PC-3 (cell line): ENCODE measurements at regions not wholly inside any gene's neighbourhood (a gene's known extent, or its start where the extent isn't known, plus 50 kb on each side); places are given as distances from the start of the nearest gene placed in this dataset.

Experiments used
- ATAC-seq: fragments of 200-7000 bp; cut with Tn5 transposase; 2 replicates; pipeline ENCODE4 v1.9.1; 2020; ENCODE audit warnings: mild to moderate bottlenecking, moderate library complexity
- BruUV-seq: library from RNA; stranded (reverse); fragments of 400-500 nt; replicated peaks from 2 replicates; lab custom pipeline; 2021; lab: Mats Ljungman, UMichigan
- CTCF ChIA-PET: fragments of 300-600 bp; sonication (Branson Sonifier 250); formaldehyde crosslinking; loops from one replicate; lab custom pipeline; 2022; ENCODE audit warnings: antibody characterized with exemption; lab: Charles Lee
- POLR2A ChIA-PET: fragments of 300-600 bp; sonication (Branson Sonifier 250); formaldehyde crosslinking; loops from one replicate; lab custom pipeline; 2022; ENCODE audit warnings: antibody characterized with exemption; ENCODE audit not compliant: unreplicated experiment; lab: Charles Lee
- DNase-seq: peaks from one replicate; pipeline ENCODE4 v3.0.0-alpha.2; 2015
- H2AFZ ChIP-seq: fragments of 300-600 bp; sonication (generic); 2 replicates; pipeline ENCODE4 v1.6.0; 2016; ENCODE audit warnings: antibody characterized with exemption, low read length
- H3F3A ChIP-seq: fragments of 300-600 bp; sonication (generic); one replicate; pipeline ENCODE4 v1.6.0; 2017; ENCODE audit warnings: antibody characterized with exemption, low read length, control low read depth, mild to moderate bottlenecking; ENCODE audit not compliant: unreplicated experiment
- H3K27ac ChIP-seq: fragments of 300-600 bp; sonication (generic); 2 replicates; pipeline ENCODE4 v1.5.1; 2016; ENCODE audit warnings: mild to moderate bottlenecking, low read length
- H3K27me3 ChIP-seq: fragments of 300-600 bp; sonication (generic); 2 replicates; pipeline ENCODE4 v1.6.1; 2016; ENCODE audit warnings: low read length, mixed read lengths
- H3K36me3 ChIP-seq: fragments of 300-600 bp; sonication (generic); 2 replicates; pipeline ENCODE4 v1.6.1; 2016; ENCODE audit warnings: low read depth, mixed run types, low read length, mixed read lengths
- H3K4me1 ChIP-seq: fragments of 300-600 bp; sonication (generic); 2 replicates; pipeline ENCODE4 v1.5.1; 2016; ENCODE audit warnings: low read length; ENCODE audit not compliant: insufficient read depth
- H3K4me2 ChIP-seq: fragments of 300-600 bp; sonication (generic); 2 replicates; pipeline ENCODE4 v1.6.0; 2016; ENCODE audit warnings: low read length
- H3K4me3 ChIP-seq: fragments of 300-600 bp; sonication (generic); 2 replicates; pipeline ENCODE4 v1.5.1; 2016; ENCODE audit warnings: mild to moderate bottlenecking, low read length, mixed read lengths
- H3K79me2 ChIP-seq: fragments of 300-600 bp; sonication (generic); 2 replicates; pipeline ENCODE4 v1.6.1; 2017; ENCODE audit warnings: low read length, mixed read lengths
- H3K9ac ChIP-seq: fragments of 300-600 bp; sonication (generic); 2 replicates; pipeline ENCODE4 v1.6.0; 2016; ENCODE audit warnings: mild to moderate bottlenecking, low read length
- H3K9me2 ChIP-seq: fragments of 300-600 bp; sonication (generic); replicated peaks from 2 replicates; pipeline ENCODE4 v1.6.1; 2016; ENCODE audit warnings: mixed run types, low read length, mixed read lengths
- H3K9me3 ChIP-seq: fragments of 300-600 bp; sonication (generic); 2 replicates; pipeline ENCODE4 v1.6.1; 2016; ENCODE audit warnings: low read length, mixed read lengths
- H4K20me1 ChIP-seq: fragments of 300-600 bp; sonication (generic); 2 replicates; pipeline ENCODE4 v1.6.1; 2016; ENCODE audit warnings: low read length, mixed read lengths
- CTCF ChIP-seq: fragments of 300-600 bp; sonication (generic); conservative IDR thresholded peaks from 2 replicates; pipeline ENCODE4 v1.5.1; 2017; ENCODE audit warnings: antibody characterized with exemption, low read depth, mild to moderate bottlenecking, low read length
- EZH2 ChIP-seq: fragments of 300-600 bp; sonication (generic); IDR thresholded peaks from one replicate; pipeline ENCODE4 v1.6.1; 2017; ENCODE audit warnings: antibody characterized with exemption, mild to moderate bottlenecking, low read length; ENCODE audit not compliant: unreplicated experiment
- EZH2phosphoT487 ChIP-seq: fragments of 300-600 bp; sonication (generic); IDR thresholded peaks from 2 replicates; pipeline ENCODE4 v1.6.1; 2018; ENCODE audit warnings: mild to moderate bottlenecking, antibody characterized with exemption, low read length, borderline replicate concordance
- intact Hi-C: fragments of 100-400 bp; cut with micrococcal nuclease; formaldehyde crosslinking; loops from 2 replicates; pipeline ENCODE4 v1.9.0; 2023

GRCh38 chr2:16181062-16181740 is 240.9 kb downstream of the MYCN start:
- Histone ChIP-seq H3K36me3 (no peaks in the 10 kb centered on the region), H3K9me3 (no peaks in the 10 kb centered on the region), H3F3A (no peaks in the 10 kb centered on the region), H2AFZ (no peak overlapping the region), H3K79me2 (no peaks in the 10 kb centered on the region), H3K27ac (no peak overlapping the region), H3K27me3 (no peaks in the 10 kb centered on the region; the same call in 1 of the 2 replicates), H3K9ac (no peak overlapping the region), H4K20me1 (no peaks in the 10 kb centered on the region), H3K4me3 (no peak overlapping the region), H3K4me1 (no peaks in the 10 kb centered on the region), H3K9me2 (no peaks in the 10 kb centered on the region), H3K4me2 (no peak overlapping the region)
- ChIA-PET CTCF (no interaction called here), POLR2A (no interaction called here)
- intact Hi-C loops: no loop called here
- TF ChIP-seq CTCF (no peak), EZH2 (no peak), EZH2phosphoT487 (no peak)
- no TSS peak for BruUV-seq
- DNase-seq (no peak), ATAC-seq (no peak)

- BruUV-seq: no TSS peak
- Histone ChIP-seq H3K79me2 (no peaks in the 10 kb centered on the region), H4K20me1 (no peaks in the 10 kb centered on the region), H3K9ac (no peak overlapping the region), H3F3A (no peaks in the 10 kb centered on the region), H2AFZ (no peak overlapping the region), H3K4me3 (no peak overlapping the region), H3K9me2 (no peaks in the 10 kb centered on the region), H3K4me2 (no peak overlapping the region), H3K27me3 (no peaks in the 10 kb centered on the region; the same call in 1 of the 2 replicates), H3K36me3 (no peaks in the 10 kb centered on the region), H3K9me3 (no peaks in the 10 kb centered on the region), H3K27ac (no peak overlapping the region), H3K4me1 (no peaks in the 10 kb centered on the region)
- no peak for ATAC-seq
- CTCF ChIA-PET: no interaction called here
- POLR2A ChIA-PET: no interaction called here
- no peak for TF ChIP-seq EZH2phosphoT487
- no peak for TF ChIP-seq EZH2
- TF ChIP-seq CTCF: no peak
- DNase-seq: no peak
- intact Hi-C loops: no loop called here
Measured at GRCh38 chr2:16180631-16181030, 240.3 kb downstream of the MYCN start.

GRCh38 chr2:16179701-16180416 is 239.5 kb downstream of the MYCN start:
- ATAC-seq: no peak

More at GRCh38 chr2:16179701-16180416, 239.5 kb downstream of the MYCN start:
- no peak overlapping the region for H3K4me2 ChIP-seq
- intact Hi-C loops: no loop called here
- H3K9ac ChIP-seq: no peak overlapping the region
- H3K36me3 ChIP-seq: no peaks in the 10 kb centered on the region
- no TSS peak for BruUV-seq
- no peaks in the 10 kb centered on the region for H4K20me1 ChIP-seq
- H3K9me2 ChIP-seq: no peaks in the 10 kb centered on the region
- H3K4me1 ChIP-seq: no peaks in the 10 kb centered on the region
- H3K4me3 ChIP-seq: no peak overlapping the region
- H3K9me3 ChIP-seq: no peaks in the 10 kb centered on the region
- ChIA-PET CTCF (no interaction called here), POLR2A (no interaction called here)
- TF ChIP-seq EZH2phosphoT487 (no peak), CTCF (no peak), EZH2 (no peak)
- no peak overlapping the region for H2AFZ ChIP-seq
- no peaks in the 10 kb centered on the region for H3K79me2 ChIP-seq
- H3K27me3 ChIP-seq: no peaks in the 10 kb centered on the region; the same call in 1 of the 2 replicates
- no peak overlapping the region for H3K27ac ChIP-seq
- no peak for DNase-seq
- no peaks in the 10 kb centered on the region for H3F3A ChIP-seq
